WERI-Rb-1 (cell line): ENCODE measurements at regions not wholly inside any gene's neighbourhood (a gene's known extent, or its start where the extent isn't known, plus 50 kb on each side); places are given as distances from the start of the nearest gene placed in this dataset.

Experiments used
- DNase-seq: peaks from one replicate; pipeline ENCODE4 v3.0.0-alpha.2; 2020
- H3K27ac ChIP-seq: fragments of 250-450 bp; sonication (Bioruptor Pico); 2 replicates; pipeline ENCODE4 v1.5.1; 2020; ENCODE audit warnings: mild to moderate bottlenecking, moderate library complexity
- H3K27me3 ChIP-seq: fragments of 250-450 bp; sonication (Bioruptor Pico); 2 replicates; pipeline ENCODE4 v1.5.1; 2021; ENCODE audit warnings: mild to moderate bottlenecking, low read depth, moderate library complexity; ENCODE audit not compliant: insufficient read depth, severe bottlenecking
- H3K36me3 ChIP-seq: fragments of 250-450 bp; sonication (Bioruptor Pico); 2 replicates; pipeline ENCODE4 v1.5.1; 2020; ENCODE audit warnings: mild to moderate bottlenecking, moderate library complexity
- H3K4me3 ChIP-seq: 2 replicates; pipeline ENCODE4 v1.5.1; 2011; ENCODE audit warnings: low read depth, mild to moderate bottlenecking, control low read depth, low read length
- H3K9me3 ChIP-seq: fragments of 250-450 bp; sonication (Bioruptor Pico); 2 replicates; pipeline ENCODE4 v1.5.1; 2021; ENCODE audit warnings: mild to moderate bottlenecking, moderate library complexity; ENCODE audit not compliant: severe bottlenecking
- CTCF ChIP-seq: IDR thresholded peaks from 2 replicates; pipeline ENCODE4 v1.5.1; 2011; ENCODE audit warnings: low read depth, mild to moderate bottlenecking, control low read depth, inconsistent platforms, low read length

GRCh38 chr22:49232319-49233067, 595.2 kb downstream of the BRD1 start:
- DNase-seq = no peak
- Histone ChIP-seq H3K9me3 (no peaks in the 10 kb centered on the region), H3K36me3 (no peaks in the 10 kb centered on the region), H3K27ac (no peak overlapping the region), H3K4me3 (no peak overlapping the region), H3K27me3 (no peaks in the 10 kb centered on the region)
- no peak for TF ChIP-seq CTCF

GRCh38 chr22:49230194-49230577, 597.5 kb downstream of the BRD1 start:
- DNase-seq = no peak
- no peaks in the 10 kb centered on the region for H3K9me3 ChIP-seq
- H3K36me3 ChIP-seq = no peaks in the 10 kb centered on the region
- no peak overlapping the region for H3K4me3 ChIP-seq
- no peaks in the 10 kb centered on the region for H3K27me3 ChIP-seq
- TF ChIP-seq CTCF = no peak
- no peak overlapping the region for H3K27ac ChIP-seq

- H3K4me3 ChIP-seq = no peak overlapping the region
- no peak overlapping the region for H3K27ac ChIP-seq
- H3K36me3 ChIP-seq = no peaks in the 10 kb centered on the region
- no peak for DNase-seq
- H3K27me3 ChIP-seq = no peaks in the 10 kb centered on the region
- TF ChIP-seq CTCF = no peak
- H3K9me3 ChIP-seq = no peaks in the 10 kb centered on the region
Measured at GRCh38 chr22:49229483-49230193, 598.0 kb downstream of the BRD1 start.

GRCh38 chr22:49228431-49229037, 599.1 kb downstream of the BRD1 start:
- no peak overlapping the region for H3K4me3 ChIP-seq
- no peak overlapping the region for H3K27ac ChIP-seq
- no peaks in the 10 kb centered on the region for H3K27me3 ChIP-seq
- no peak for TF ChIP-seq CTCF
- no peaks in the 10 kb centered on the region for H3K9me3 ChIP-seq
- DNase-seq = no peak
- H3K36me3 ChIP-seq = no peaks in the 10 kb centered on the region

- Histone ChIP-seq H3K27ac (no peak overlapping the region), H3K36me3 (no peaks in the 10 kb centered on the region), H3K27me3 (no peaks in the 10 kb centered on the region), H3K4me3 (no peak overlapping the region), H3K9me3 (no peaks in the 10 kb centered on the region)
- DNase-seq = no peak
- TF ChIP-seq CTCF = no peak
Measured at GRCh38 chr22:49227670-49228069, 600.0 kb downstream of the BRD1 start.
